ENCODE measurements at regions not wholly inside any gene's neighbourhood (a gene's known extent, or its start where the extent isn't known, plus 50 kb on each side); places are given as distances from the start of the nearest gene placed in this dataset.

GRCh38 chr6:103018426-103018825 is 1624.9 kb downstream of the GRIK2 start:
- Histone ChIP-seq H3K4me3 (ENCODE audit: low read length in 2 of 2) (no peak overlapping the region), H3K4me1 (ENCODE audit: control insufficient read depth in 2 of 2, insufficient read depth in 2 of 2, low read length in 2 of 2) (no peaks in the 10 kb centered on the region), H3K27me3 (ENCODE audit: control insufficient read depth in 2 of 2, insufficient read depth in 1 of 2, low read length in 1 of 2) (no peaks in the 10 kb centered on the region), H3K27ac (ENCODE audit: low read depth in 1 of 2, low read length in 1 of 2) (no peak overlapping the region), H3K9me3 (ENCODE audit: control insufficient read depth in 2 of 2, insufficient read depth in 1 of 2, low read length in 1 of 2) (peaks cover 0 to 12% of the 10 kb centered on the region in 2 donors), H3K36me3 (ENCODE audit: control insufficient read depth in 2 of 2, insufficient read depth in 2 of 2, low read length in 1 of 2) (no peaks in the 10 kb centered on the region)
- 94% methylated on average over 7 of the region's 7 CpGs for WGBS
- DNase-seq (ENCODE audit: low read depth in 6 of 9, low spot score in 9 of 9) = no peak

- 97% methylated on average over 9 of the region's 9 CpGs for WGBS
- Histone ChIP-seq H3K27ac (ENCODE audit: low read depth in 1 of 2, low read length in 1 of 2) (no peak overlapping the region), H3K4me1 (ENCODE audit: control insufficient read depth in 2 of 2, insufficient read depth in 2 of 2, low read length in 2 of 2) (no peaks in the 10 kb centered on the region), H3K4me3 (ENCODE audit: low read length in 2 of 2) (no peak overlapping the region), H3K36me3 (ENCODE audit: control insufficient read depth in 2 of 2, insufficient read depth in 2 of 2, low read length in 1 of 2) (no peaks in the 10 kb centered on the region), H3K27me3 (ENCODE audit: control insufficient read depth in 2 of 2, insufficient read depth in 1 of 2, low read length in 1 of 2) (no peaks in the 10 kb centered on the region), H3K9me3 (ENCODE audit: control insufficient read depth in 2 of 2, insufficient read depth in 1 of 2, low read length in 1 of 2) (peaks cover 0 to 12% of the 10 kb centered on the region in 2 donors)
- peak in 1 of 9 donors; percentile 0 for DNase-seq (ENCODE audit: low read depth in 6 of 9, low spot score in 9 of 9)
These were observed 1624.4 kb downstream of the GRIK2 start for GRCh38 chr6:103017878-103018277.

- Histone ChIP-seq H3K27ac (ENCODE audit: low read depth in 1 of 2, low read length in 1 of 2) (no peak overlapping the region), H3K4me3 (ENCODE audit: low read length in 2 of 2) (no peak overlapping the region), H3K27me3 (ENCODE audit: control insufficient read depth in 2 of 2, insufficient read depth in 1 of 2, low read length in 1 of 2) (no peaks in the 10 kb centered on the region), H3K36me3 (ENCODE audit: control insufficient read depth in 2 of 2, insufficient read depth in 2 of 2, low read length in 1 of 2) (no peaks in the 10 kb centered on the region), H3K9me3 (ENCODE audit: control insufficient read depth in 2 of 2, insufficient read depth in 1 of 2, low read length in 1 of 2) (peaks cover 0 to 3% of the 10 kb centered on the region in 2 donors), H3K4me1 (ENCODE audit: control insufficient read depth in 2 of 2, insufficient read depth in 2 of 2, low read length in 2 of 2) (no peaks in the 10 kb centered on the region)
- no peak for DNase-seq (ENCODE audit: low read depth in 6 of 9, low spot score in 9 of 9)
- WGBS = 76% methylated on average over 2 of the region's 2 CpGs
These were observed 1618.1 kb downstream of the GRIK2 start for GRCh38 chr6:103011605-103012004.

GRCh38 chr6:103002282-103002681 is 1608.8 kb downstream of the GRIK2 start:
- Histone ChIP-seq H3K4me1 (ENCODE audit: control insufficient read depth in 2 of 2, insufficient read depth in 2 of 2, low read length in 2 of 2) (no peaks in the 10 kb centered on the region), H3K36me3 (ENCODE audit: control insufficient read depth in 2 of 2, insufficient read depth in 2 of 2, low read length in 1 of 2) (no peaks in the 10 kb centered on the region), H3K9me3 (ENCODE audit: control insufficient read depth in 2 of 2, insufficient read depth in 1 of 2, low read length in 1 of 2) (no peaks in the 10 kb centered on the region), H3K27ac (ENCODE audit: low read depth in 1 of 2, low read length in 1 of 2) (no peak overlapping the region), H3K27me3 (ENCODE audit: control insufficient read depth in 2 of 2, insufficient read depth in 1 of 2, low read length in 1 of 2) (no peaks in the 10 kb centered on the region), H3K4me3 (ENCODE audit: low read length in 2 of 2) (no peak overlapping the region)
- no peak for DNase-seq (ENCODE audit: low read depth in 6 of 9, low spot score in 9 of 9)
- WGBS = 88% methylated on average over 3 of the region's 3 CpGs

GRCh38 chr6:103001724-103002123 is 1608.2 kb downstream of the GRIK2 start:
- Histone ChIP-seq H3K27ac (ENCODE audit: low read depth in 1 of 2, low read length in 1 of 2) (no peak overlapping the region), H3K4me1 (ENCODE audit: control insufficient read depth in 2 of 2, insufficient read depth in 2 of 2, low read length in 2 of 2) (no peaks in the 10 kb centered on the region), H3K27me3 (ENCODE audit: control insufficient read depth in 2 of 2, insufficient read depth in 1 of 2, low read length in 1 of 2) (no peaks in the 10 kb centered on the region), H3K9me3 (ENCODE audit: control insufficient read depth in 2 of 2, insufficient read depth in 1 of 2, low read length in 1 of 2) (no peaks in the 10 kb centered on the region), H3K4me3 (ENCODE audit: low read length in 2 of 2) (no peak overlapping the region), H3K36me3 (ENCODE audit: control insufficient read depth in 2 of 2, insufficient read depth in 2 of 2, low read length in 1 of 2) (no peaks in the 10 kb centered on the region)
- DNase-seq (ENCODE audit: low read depth in 6 of 9, low spot score in 9 of 9) = no peak
- WGBS = 94% methylated on average over 1 of the region's 1 CpG

GRCh38 chr6:103000688-103001087 is 1607.2 kb downstream of the GRIK2 start:
- Histone ChIP-seq H3K36me3 (ENCODE audit: control insufficient read depth in 2 of 2, insufficient read depth in 2 of 2, low read length in 1 of 2) (no peaks in the 10 kb centered on the region), H3K4me3 (ENCODE audit: low read length in 2 of 2) (no peak overlapping the region), H3K4me1 (ENCODE audit: control insufficient read depth in 2 of 2, insufficient read depth in 2 of 2, low read length in 2 of 2) (no peaks in the 10 kb centered on the region), H3K27me3 (ENCODE audit: control insufficient read depth in 2 of 2, insufficient read depth in 1 of 2, low read length in 1 of 2) (no peaks in the 10 kb centered on the region), H3K9me3 (ENCODE audit: control insufficient read depth in 2 of 2, insufficient read depth in 1 of 2, low read length in 1 of 2) (no peaks in the 10 kb centered on the region), H3K27ac (ENCODE audit: low read depth in 1 of 2, low read length in 1 of 2) (no peak overlapping the region)
- 46% methylated on average over 8 of the region's 8 CpGs for WGBS
- no peak for DNase-seq (ENCODE audit: low read depth in 6 of 9, low spot score in 9 of 9)

- no peaks in the 10 kb centered on the region for H3K27me3 ChIP-seq (ENCODE audit: control insufficient read depth in 2 of 2, insufficient read depth in 1 of 2, low read length in 1 of 2)
- H3K4me3 ChIP-seq (ENCODE audit: low read length in 2 of 2) = no peak overlapping the region
- no peaks in the 10 kb centered on the region for H3K9me3 ChIP-seq (ENCODE audit: control insufficient read depth in 2 of 2, insufficient read depth in 1 of 2, low read length in 1 of 2)
- DNase-seq (ENCODE audit: low read depth in 6 of 9, low spot score in 9 of 9) = no peak
- H3K4me1 ChIP-seq (ENCODE audit: control insufficient read depth in 2 of 2, insufficient read depth in 2 of 2, low read length in 2 of 2) = no peaks in the 10 kb centered on the region
- H3K27ac ChIP-seq (ENCODE audit: low read depth in 1 of 2, low read length in 1 of 2) = no peak overlapping the region
- no peaks in the 10 kb centered on the region for H3K36me3 ChIP-seq (ENCODE audit: control insufficient read depth in 2 of 2, insufficient read depth in 2 of 2, low read length in 1 of 2)
These were observed 1602.0 kb downstream of the GRIK2 start for GRCh38 chr6:102995491-102995890.

- WGBS = 93% methylated on average over 1 of the region's 1 CpG
- Histone ChIP-seq H3K4me3 (ENCODE audit: low read length in 2 of 2) (no peak overlapping the region), H3K27me3 (ENCODE audit: control insufficient read depth in 2 of 2, insufficient read depth in 1 of 2, low read length in 1 of 2) (no peaks in the 10 kb centered on the region), H3K27ac (ENCODE audit: low read depth in 1 of 2, low read length in 1 of 2) (no peak overlapping the region), H3K36me3 (ENCODE audit: control insufficient read depth in 2 of 2, insufficient read depth in 2 of 2, low read length in 1 of 2) (no peaks in the 10 kb centered on the region), H3K4me1 (ENCODE audit: control insufficient read depth in 2 of 2, insufficient read depth in 2 of 2, low read length in 2 of 2) (no peaks in the 10 kb centered on the region), H3K9me3 (ENCODE audit: control insufficient read depth in 2 of 2, insufficient read depth in 1 of 2, low read length in 1 of 2) (no peaks in the 10 kb centered on the region)
- DNase-seq (ENCODE audit: low read depth in 6 of 9, low spot score in 9 of 9) = no peak
These were observed 1601.4 kb downstream of the GRIK2 start for GRCh38 chr6:102994866-102995265.

- Histone ChIP-seq H3K27ac (ENCODE audit: low read depth in 1 of 2, low read length in 1 of 2) (no peak overlapping the region), H3K36me3 (ENCODE audit: control insufficient read depth in 2 of 2, insufficient read depth in 2 of 2, low read length in 1 of 2) (no peaks in the 10 kb centered on the region)
- DNase-seq (ENCODE audit: low read depth in 6 of 9, low spot score in 9 of 9) = no peak
These were observed 1592.6 kb downstream of the GRIK2 start for GRCh38 chr6:102986086-102986485.

GRCh38 chr6:102984357-102984756 is 1590.8 kb downstream of the GRIK2 start:
- Histone ChIP-seq H3K4me3 (ENCODE audit: low read length in 2 of 2) (no peak overlapping the region), H3K27me3 (ENCODE audit: control insufficient read depth in 2 of 2, insufficient read depth in 1 of 2, low read length in 1 of 2) (no peaks in the 10 kb centered on the region), H3K27ac (ENCODE audit: low read depth in 1 of 2, low read length in 1 of 2) (no peak overlapping the region), H3K4me1 (ENCODE audit: control insufficient read depth in 2 of 2, insufficient read depth in 2 of 2, low read length in 2 of 2) (no peaks in the 10 kb centered on the region), H3K36me3 (ENCODE audit: control insufficient read depth in 2 of 2, insufficient read depth in 2 of 2, low read length in 1 of 2) (no peaks in the 10 kb centered on the region), H3K9me3 (ENCODE audit: control insufficient read depth in 2 of 2, insufficient read depth in 1 of 2, low read length in 1 of 2) (no peaks in the 10 kb centered on the region)
- WGBS = 87% methylated on average over 1 of the region's 1 CpG
- no peak for DNase-seq (ENCODE audit: low read depth in 6 of 9, low spot score in 9 of 9)

More at GRCh38 chr6:102986086-102986485, 1592.6 kb downstream of the GRIK2 start:
- H3K4me3 ChIP-seq (ENCODE audit: low read length in 2 of 2) = no peak overlapping the region
- no peaks in the 10 kb centered on the region for H3K4me1 ChIP-seq (ENCODE audit: control insufficient read depth in 2 of 2, insufficient read depth in 2 of 2, low read length in 2 of 2)
- no peaks in the 10 kb centered on the region for H3K27me3 ChIP-seq (ENCODE audit: control insufficient read depth in 2 of 2, insufficient read depth in 1 of 2, low read length in 1 of 2)
- no peaks in the 10 kb centered on the region for H3K9me3 ChIP-seq (ENCODE audit: control insufficient read depth in 2 of 2, insufficient read depth in 1 of 2, low read length in 1 of 2)
